Fibroblast of mammary gland (primary cell): ENCODE measurements at regions not wholly inside any gene's neighbourhood (a gene's known extent, or its start where the extent isn't known, plus 50 kb on each side); places are given as distances from the start of the nearest gene placed in this dataset.
"Not testable (repeated sequence)": the region's sequence is repeated elsewhere in the genome, so short reads cannot be mapped to it uniquely, and the experiment has no call there.

ENCODE experiments used
- DNase-seq: peaks from one replicate; pipeline ENCODE4 v3.0.0-alpha.2; 2010; ENCODE audit warnings: low read depth
- H3K4me3 ChIP-seq: 2 replicates; pipeline ENCODE4 v1.5.1; 2011; ENCODE audit warnings: low read depth, mild to moderate bottlenecking, low read length, moderate library complexity; ENCODE audit not compliant: control insufficient read depth
- TF ChIP-seq, protein P1 (sequence below): conservative IDR thresholded peaks from 2 replicates; pipeline ENCODE4 v1.5.1; 2011; ENCODE audit warnings: low read depth, low read length, inconsistent platforms; ENCODE audit not compliant: control insufficient read depth, insufficient read depth

DNA sequence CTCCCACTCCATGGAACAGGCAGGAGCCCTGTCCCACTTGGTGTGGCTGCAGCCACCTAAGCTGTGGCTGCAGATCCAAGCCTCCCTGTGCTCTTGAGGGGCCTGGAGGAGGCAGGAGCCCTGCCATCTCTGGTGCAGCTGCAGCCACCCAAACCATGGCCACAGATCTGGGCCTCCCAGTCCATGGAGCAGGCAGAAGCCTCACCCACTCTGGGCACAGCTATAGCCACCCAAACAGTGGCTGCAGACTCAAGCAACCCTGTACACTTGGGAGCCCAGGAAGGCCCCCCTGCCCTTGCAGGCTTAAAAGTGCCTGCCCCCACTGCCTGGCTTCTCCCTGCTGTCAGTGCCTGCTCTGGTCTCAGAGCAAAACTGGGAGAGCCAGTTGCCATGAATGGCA lies 320.3 kb downstream of the RFPL4B start:
- DNase-seq: no peak
- no peak overlapping the region for H3K4me3 ChIP-seq
- TF ChIP-seq, protein P1, sequence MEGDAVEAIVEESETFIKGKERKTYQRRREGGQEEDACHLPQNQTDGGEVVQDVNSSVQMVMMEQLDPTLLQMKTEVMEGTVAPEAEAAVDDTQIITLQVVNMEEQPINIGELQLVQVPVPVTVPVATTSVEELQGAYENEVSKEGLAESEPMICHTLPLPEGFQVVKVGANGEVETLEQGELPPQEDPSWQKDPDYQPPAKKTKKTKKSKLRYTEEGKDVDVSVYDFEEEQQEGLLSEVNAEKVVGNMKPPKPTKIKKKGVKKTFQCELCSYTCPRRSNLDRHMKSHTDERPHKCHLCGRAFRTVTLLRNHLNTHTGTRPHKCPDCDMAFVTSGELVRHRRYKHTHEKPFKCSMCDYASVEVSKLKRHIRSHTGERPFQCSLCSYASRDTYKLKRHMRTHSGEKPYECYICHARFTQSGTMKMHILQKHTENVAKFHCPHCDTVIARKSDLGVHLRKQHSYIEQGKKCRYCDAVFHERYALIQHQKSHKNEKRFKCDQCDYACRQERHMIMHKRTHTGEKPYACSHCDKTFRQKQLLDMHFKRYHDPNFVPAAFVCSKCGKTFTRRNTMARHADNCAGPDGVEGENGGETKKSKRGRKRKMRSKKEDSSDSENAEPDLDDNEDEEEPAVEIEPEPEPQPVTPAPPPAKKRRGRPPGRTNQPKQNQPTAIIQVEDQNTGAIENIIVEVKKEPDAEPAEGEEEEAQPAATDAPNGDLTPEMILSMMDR: no peak

DNA sequence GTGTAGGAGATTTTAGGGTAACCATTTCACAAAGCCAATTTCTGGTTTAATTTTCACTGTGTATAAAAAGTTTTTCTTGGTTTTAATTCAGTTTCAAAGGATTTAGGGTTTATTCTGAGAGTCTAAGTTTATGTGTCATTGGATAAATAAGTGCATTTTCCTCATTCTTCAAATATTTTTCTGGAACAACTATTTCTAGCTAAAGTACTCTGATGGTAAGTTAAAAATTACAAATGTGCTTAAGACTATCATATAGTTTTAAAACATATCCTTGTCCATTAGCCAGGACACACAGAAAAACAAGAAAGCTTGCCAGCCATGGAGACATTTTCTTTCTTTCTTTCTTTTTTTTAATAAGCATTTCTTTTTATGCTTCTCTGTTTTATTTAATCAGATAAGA lies 333.0 kb downstream of the RFPL4B start:
- DNase-seq: no peak
- TF ChIP-seq, protein P1: no peak
- no peak overlapping the region for H3K4me3 ChIP-seq

DNA sequence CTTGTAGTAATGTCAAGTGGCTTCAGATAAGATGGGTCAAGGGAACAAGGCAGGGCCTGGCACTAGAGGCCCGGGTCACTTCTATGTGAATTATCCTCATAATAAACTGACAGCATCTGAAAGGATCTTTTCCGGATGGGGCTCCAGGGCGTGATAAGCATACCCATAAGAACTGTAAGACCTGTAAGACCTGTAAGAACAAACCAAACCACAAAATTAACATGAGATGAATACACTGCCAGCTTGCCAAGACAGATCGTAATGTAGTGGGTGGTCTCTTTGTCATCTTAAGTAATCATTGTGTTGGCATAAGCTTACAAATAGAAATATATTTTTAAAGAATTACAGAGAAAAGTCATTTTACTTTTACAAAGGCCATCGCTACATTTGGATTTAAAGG lies 334.9 kb downstream of the RFPL4B start:
- TF ChIP-seq, protein P1: no peak
- no peak for DNase-seq
- no peak overlapping the region for H3K4me3 ChIP-seq

DNA sequence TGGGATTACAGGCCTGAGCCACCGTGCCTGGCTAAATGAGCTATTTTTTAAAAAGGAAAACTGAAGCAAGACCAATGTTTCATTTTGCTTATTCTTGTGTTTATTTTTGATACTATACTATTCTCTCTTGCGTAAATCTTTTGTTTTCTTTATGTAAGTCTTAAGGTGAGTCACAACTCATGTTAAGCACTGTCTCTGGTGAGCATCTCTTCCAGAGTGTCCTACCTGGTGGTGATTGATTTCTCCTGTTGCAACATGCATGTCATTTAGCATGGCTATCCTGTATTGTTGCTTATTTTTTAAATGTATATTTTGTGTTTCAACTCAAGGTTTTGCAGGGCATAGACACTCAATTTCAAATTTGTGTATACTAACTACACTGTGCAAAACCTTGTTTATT lies 336.0 kb downstream of the RFPL4B start:
- peak; percentile 36 for DNase-seq
- H3K4me3 ChIP-seq: no peak overlapping the region
- TF ChIP-seq, protein P1: no peak

DNA sequence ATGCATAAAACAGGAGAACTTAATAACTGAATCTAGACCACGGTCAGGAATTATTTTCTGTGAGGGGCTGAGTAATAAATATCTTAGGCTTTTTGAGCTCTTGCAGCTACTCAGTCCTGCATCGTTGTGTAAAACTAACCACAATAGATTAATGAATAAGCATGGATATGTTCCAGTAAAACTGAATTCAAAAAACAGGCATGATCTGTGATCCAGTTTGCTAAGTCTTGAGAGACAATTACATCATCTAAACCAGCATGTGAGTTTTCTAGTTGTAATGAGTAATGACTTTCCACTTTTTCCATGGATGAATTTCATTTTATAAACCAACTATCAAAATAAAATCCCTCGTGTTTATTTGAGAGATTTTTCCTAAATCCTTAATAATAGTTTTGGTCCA lies 336.8 kb downstream of the RFPL4B start:
- TF ChIP-seq, protein P1: no peak
- peak; percentile 95 for DNase-seq

DNA sequence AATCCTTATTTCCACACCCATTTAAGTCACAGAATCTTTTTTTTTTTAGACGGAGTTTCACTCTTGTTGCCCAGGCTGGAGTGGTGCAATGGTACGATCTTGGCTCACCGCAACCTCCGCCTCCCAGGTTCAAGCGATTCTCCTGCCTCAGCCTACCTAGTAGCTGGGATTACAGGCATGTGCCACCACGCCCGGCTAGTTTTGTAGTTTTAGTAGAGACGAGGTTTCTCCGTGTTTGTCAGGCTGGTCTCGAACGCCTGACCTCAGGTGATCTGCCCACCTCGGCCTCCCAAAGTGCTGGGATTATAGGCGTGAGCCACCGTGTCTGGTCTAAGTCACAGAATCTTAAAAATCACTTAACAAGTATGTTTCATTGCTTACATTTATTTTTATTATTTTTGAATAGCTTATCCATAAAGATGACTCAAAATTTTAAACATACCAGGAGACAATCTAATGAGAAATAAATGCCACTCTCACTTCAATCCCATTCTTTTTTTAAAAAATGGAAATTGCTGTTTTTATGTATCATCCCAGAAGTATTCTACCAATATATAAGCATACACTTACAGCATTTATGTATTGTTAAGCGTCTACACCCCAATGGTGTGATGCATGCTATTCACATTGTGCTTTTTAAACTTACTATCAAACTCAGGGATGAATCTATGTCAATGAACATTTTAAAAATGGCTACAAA lies 338.5 kb downstream of the RFPL4B start:
- not testable (repeated sequence) for DNase-seq, H3K4me3 ChIP-seq

More for the DNA sequence above, 336.8 kb downstream of the RFPL4B start:
- no peak overlapping the region for H3K4me3 ChIP-seq

DNA sequence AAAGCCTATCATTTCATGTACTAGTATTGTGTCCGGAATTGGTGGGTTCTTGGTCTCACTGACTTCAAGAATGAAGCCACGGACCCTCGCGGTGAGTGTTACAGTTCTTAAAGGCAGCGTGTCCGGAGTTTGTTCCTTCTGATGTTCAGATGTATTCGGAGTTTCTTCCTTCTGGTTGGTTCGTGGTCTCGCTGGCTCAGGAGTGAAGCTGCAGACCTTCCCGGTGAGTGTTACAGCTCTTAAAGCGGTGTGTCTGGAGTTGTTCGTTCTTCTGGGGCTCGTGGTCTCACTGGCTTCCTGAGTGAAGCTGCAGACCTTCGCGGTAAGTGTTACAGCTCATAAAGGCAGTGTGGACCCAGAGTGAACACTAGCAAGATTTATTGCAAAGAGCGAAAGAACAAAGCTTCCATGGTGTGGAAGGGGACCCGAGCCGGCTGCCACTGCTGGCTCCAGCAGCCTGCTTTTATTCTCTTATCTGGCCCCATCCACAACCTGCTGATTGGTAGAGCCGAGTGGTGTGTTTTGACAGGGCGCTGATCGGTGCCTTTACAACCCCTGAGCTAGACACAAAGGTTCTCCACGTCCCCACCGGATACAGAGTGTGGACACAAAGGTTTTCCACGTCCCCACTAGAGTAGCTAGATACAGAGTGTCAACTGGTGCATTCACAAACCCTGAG lies 341.5 kb downstream of the RFPL4B start:
- not testable (repeated sequence) for H3K4me3 ChIP-seq, DNase-seq

DNA sequence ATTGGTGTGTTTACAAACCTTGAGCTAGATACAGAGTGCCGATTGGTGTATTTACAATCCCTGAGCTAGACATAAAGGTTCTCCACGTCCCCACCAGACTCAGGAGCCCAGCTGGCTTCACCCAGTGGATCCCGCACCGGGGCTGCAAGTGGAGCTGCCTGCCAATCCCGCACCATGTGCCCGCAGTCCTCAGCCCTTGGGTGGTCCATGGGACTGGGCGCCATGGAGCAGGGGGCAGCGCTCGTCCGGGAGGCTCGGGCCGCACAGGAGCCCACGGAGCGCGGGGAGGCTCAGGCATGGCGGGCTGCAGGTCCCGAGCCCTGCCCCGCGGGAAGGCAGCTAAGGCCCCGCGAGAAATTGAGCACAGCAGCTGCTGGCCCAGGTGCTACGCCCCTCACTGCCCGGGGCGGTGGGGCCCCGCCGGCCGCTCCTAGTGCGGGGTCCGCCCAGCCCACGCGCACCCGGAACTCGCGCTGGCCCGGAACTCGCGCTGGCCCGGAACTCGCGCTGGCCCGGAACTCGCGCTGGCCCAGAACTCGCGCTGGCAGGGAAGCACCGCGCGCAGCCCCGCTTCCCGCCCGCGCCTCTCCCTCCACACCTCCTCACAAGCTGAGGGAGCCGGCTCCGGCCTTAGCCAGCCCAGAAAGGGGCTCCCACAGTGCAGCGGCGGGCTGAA lies 342.2 kb downstream of the RFPL4B start:
- DNase-seq, H3K4me3 ChIP-seq: not testable (repeated sequence)
